Erythroblast (primary cell): ENCODE measurements at regions not wholly inside any gene's neighbourhood (a gene's known extent, or its start where the extent isn't known, plus 50 kb on each side); places are given as distances from the start of the nearest gene placed in this dataset.

ENCODE experiments used
- GATA1 ChIP-seq: IDR thresholded peaks from 2 replicates; pipeline ENCODE4 v1.6.1; 2011; ENCODE audit warnings: low read depth, mild to moderate bottlenecking, control low read depth, low read length, moderate library complexity
- POLR2A ChIP-seq: IDR thresholded peaks from 2 replicates; pipeline ENCODE4 v1.6.1; 2011; ENCODE audit warnings: mild to moderate bottlenecking, low read length

DNA sequence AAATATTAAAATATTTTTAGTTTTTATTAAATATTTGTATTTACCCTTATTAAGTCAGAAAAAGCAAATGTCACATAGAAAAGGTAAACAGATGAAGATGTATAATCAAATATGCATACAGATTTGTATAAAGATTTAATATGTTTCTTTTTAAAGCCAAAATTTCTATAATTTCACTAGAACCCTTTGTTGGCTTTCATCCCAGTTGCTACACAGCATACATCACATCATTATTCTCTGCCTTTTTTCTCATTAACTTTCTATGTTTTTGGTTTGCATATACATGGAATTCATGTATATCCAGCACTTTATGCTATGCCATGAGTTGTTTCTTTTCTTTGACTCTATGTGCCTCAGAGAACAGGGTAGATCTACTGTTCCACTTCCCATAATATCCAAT is 957.9 kb upstream of the ADGRL2 start:
- no peak for TF ChIP-seq POLR2A
- no peak for TF ChIP-seq GATA1
